ENCODE measurements at regions not wholly inside any gene's neighbourhood (a gene's known extent, or its start where the extent isn't known, plus 50 kb on each side); places are given as distances from the start of the nearest gene placed in this dataset.

GRCh38 chr11:10394229-10395101, 60.6 kb upstream of the AMPD3 start:
- no peaks in the 10 kb centered on the region for H3K36me3 ChIP-seq (ENCODE audit: control insufficient read depth in 2 of 2, insufficient read depth in 2 of 2, low read length in 1 of 2)
- no peak for DNase-seq (ENCODE audit: low read depth in 6 of 9, low spot score in 9 of 9)
- H3K27me3 ChIP-seq (ENCODE audit: control insufficient read depth in 2 of 2, insufficient read depth in 1 of 2, low read length in 1 of 2) = no peaks in the 10 kb centered on the region
- H3K27ac ChIP-seq (ENCODE audit: low read depth in 1 of 2, low read length in 1 of 2) = no peak overlapping the region
- H3K4me3 ChIP-seq (ENCODE audit: low read length in 2 of 2) = no peak overlapping the region
- H3K4me1 ChIP-seq (ENCODE audit: control insufficient read depth in 2 of 2, insufficient read depth in 2 of 2, low read length in 2 of 2) = no peaks in the 10 kb centered on the region
- 97% methylated on average over 13 of the region's 13 CpGs for WGBS
- no peaks in the 10 kb centered on the region for H3K9me3 ChIP-seq (ENCODE audit: control insufficient read depth in 2 of 2, insufficient read depth in 1 of 2, low read length in 1 of 2)

- Histone ChIP-seq H3K36me3 (ENCODE audit: control insufficient read depth in 2 of 2, insufficient read depth in 2 of 2, low read length in 1 of 2) (no peaks in the 10 kb centered on the region), H3K4me1 (ENCODE audit: control insufficient read depth in 2 of 2, insufficient read depth in 2 of 2, low read length in 2 of 2) (no peaks in the 10 kb centered on the region), H3K9me3 (ENCODE audit: control insufficient read depth in 2 of 2, insufficient read depth in 1 of 2, low read length in 1 of 2) (no peaks in the 10 kb centered on the region), H3K27me3 (ENCODE audit: control insufficient read depth in 2 of 2, insufficient read depth in 1 of 2, low read length in 1 of 2) (no peaks in the 10 kb centered on the region), H3K27ac (ENCODE audit: low read depth in 1 of 2, low read length in 1 of 2) (no peak overlapping the region), H3K4me3 (ENCODE audit: low read length in 2 of 2) (no peak overlapping the region)
- WGBS = 94% methylated on average over 6 of the region's 6 CpGs
- DNase-seq (ENCODE audit: low read depth in 6 of 9, low spot score in 9 of 9) = no peak
These were observed 59.7 kb upstream of the AMPD3 start for GRCh38 chr11:10395166-10395897.

GRCh38 chr11:10396771-10397170, 58.3 kb upstream of the AMPD3 start:
- H3K9me3 ChIP-seq (ENCODE audit: control insufficient read depth in 2 of 2, insufficient read depth in 1 of 2, low read length in 1 of 2) = no peaks in the 10 kb centered on the region
- DNase-seq (ENCODE audit: low read depth in 6 of 9, low spot score in 9 of 9) = no peak
- no peaks in the 10 kb centered on the region for H3K27me3 ChIP-seq (ENCODE audit: control insufficient read depth in 2 of 2, insufficient read depth in 1 of 2, low read length in 1 of 2)
- no peak overlapping the region for H3K4me3 ChIP-seq (ENCODE audit: low read length in 2 of 2)
- no peaks in the 10 kb centered on the region for H3K4me1 ChIP-seq (ENCODE audit: control insufficient read depth in 2 of 2, insufficient read depth in 2 of 2, low read length in 2 of 2)
- H3K27ac ChIP-seq (ENCODE audit: low read depth in 1 of 2, low read length in 1 of 2) = no peak overlapping the region
- over 99% methylated on average over 4 of the region's 4 CpGs for WGBS
- H3K36me3 ChIP-seq (ENCODE audit: control insufficient read depth in 2 of 2, insufficient read depth in 2 of 2, low read length in 1 of 2) = no peaks in the 10 kb centered on the region

- WGBS = 91% methylated on average over 7 of the region's 7 CpGs
- no peak for DNase-seq (ENCODE audit: low read depth in 6 of 9, low spot score in 9 of 9)
- no peaks in the 10 kb centered on the region for H3K9me3 ChIP-seq (ENCODE audit: control insufficient read depth in 2 of 2, insufficient read depth in 1 of 2, low read length in 1 of 2)
- H3K27ac ChIP-seq (ENCODE audit: low read depth in 1 of 2, low read length in 1 of 2) = no peak overlapping the region
- no peaks in the 10 kb centered on the region for H3K27me3 ChIP-seq (ENCODE audit: control insufficient read depth in 2 of 2, insufficient read depth in 1 of 2, low read length in 1 of 2)
- H3K36me3 ChIP-seq (ENCODE audit: control insufficient read depth in 2 of 2, insufficient read depth in 2 of 2, low read length in 1 of 2) = no peaks in the 10 kb centered on the region
- no peaks in the 10 kb centered on the region for H3K4me1 ChIP-seq (ENCODE audit: control insufficient read depth in 2 of 2, insufficient read depth in 2 of 2, low read length in 2 of 2)
- H3K4me3 ChIP-seq (ENCODE audit: low read length in 2 of 2) = no peak overlapping the region
These were observed 57.7 kb upstream of the AMPD3 start for GRCh38 chr11:10397226-10397987.

GRCh38 chr11:10398525-10398924, 56.5 kb upstream of the AMPD3 start:
- Histone ChIP-seq H3K27ac (ENCODE audit: low read depth in 1 of 2, low read length in 1 of 2) (no peak overlapping the region), H3K36me3 (ENCODE audit: control insufficient read depth in 2 of 2, insufficient read depth in 2 of 2, low read length in 1 of 2) (no peaks in the 10 kb centered on the region), H3K4me1 (ENCODE audit: control insufficient read depth in 2 of 2, insufficient read depth in 2 of 2, low read length in 2 of 2) (no peaks in the 10 kb centered on the region), H3K9me3 (ENCODE audit: control insufficient read depth in 2 of 2, insufficient read depth in 1 of 2, low read length in 1 of 2) (no peaks in the 10 kb centered on the region), H3K27me3 (ENCODE audit: control insufficient read depth in 2 of 2, insufficient read depth in 1 of 2, low read length in 1 of 2) (no peaks in the 10 kb centered on the region), H3K4me3 (ENCODE audit: low read length in 2 of 2) (no peak overlapping the region)
- 23% methylated on average over 4 of the region's 4 CpGs for whole genome bisulfite sequencing
- no peak for DNase-seq (ENCODE audit: low read depth in 6 of 9, low spot score in 9 of 9)

- DNase-seq (ENCODE audit: low read depth in 6 of 9, low spot score in 9 of 9) = no peak
- no peaks in the 10 kb centered on the region for H3K36me3 ChIP-seq (ENCODE audit: control insufficient read depth in 2 of 2, insufficient read depth in 2 of 2, low read length in 1 of 2)
- 85% methylated on average over 1 of the region's 1 CpG for WGBS
- H3K4me3 ChIP-seq (ENCODE audit: low read length in 2 of 2) = no peak overlapping the region
- no peak overlapping the region for H3K27ac ChIP-seq (ENCODE audit: low read depth in 1 of 2, low read length in 1 of 2)
- no peaks in the 10 kb centered on the region for H3K27me3 ChIP-seq (ENCODE audit: control insufficient read depth in 2 of 2, insufficient read depth in 1 of 2, low read length in 1 of 2)
- no peaks in the 10 kb centered on the region for H3K4me1 ChIP-seq (ENCODE audit: control insufficient read depth in 2 of 2, insufficient read depth in 2 of 2, low read length in 2 of 2)
- H3K9me3 ChIP-seq (ENCODE audit: control insufficient read depth in 2 of 2, insufficient read depth in 1 of 2, low read length in 1 of 2) = no peaks in the 10 kb centered on the region
These were observed 54.2 kb upstream of the AMPD3 start for GRCh38 chr11:10400856-10401255.

GRCh38 chr11:10401256-10401655, 53.8 kb upstream of the AMPD3 start:
- Histone ChIP-seq H3K27ac (ENCODE audit: low read depth in 1 of 2, low read length in 1 of 2) (no peak overlapping the region), H3K4me1 (ENCODE audit: control insufficient read depth in 2 of 2, insufficient read depth in 2 of 2, low read length in 2 of 2) (peaks cover 0 to 1% of the 10 kb centered on the region in 2 donors), H3K4me3 (ENCODE audit: low read length in 2 of 2) (no peak overlapping the region), H3K36me3 (ENCODE audit: control insufficient read depth in 2 of 2, insufficient read depth in 2 of 2, low read length in 1 of 2) (no peaks in the 10 kb centered on the region), H3K9me3 (ENCODE audit: control insufficient read depth in 2 of 2, insufficient read depth in 1 of 2, low read length in 1 of 2) (no peaks in the 10 kb centered on the region), H3K27me3 (ENCODE audit: control insufficient read depth in 2 of 2, insufficient read depth in 1 of 2, low read length in 1 of 2) (no peaks in the 10 kb centered on the region)
- WGBS = 96% methylated on average over 3 of the region's 3 CpGs
- DNase-seq (ENCODE audit: low read depth in 6 of 9, low spot score in 9 of 9) = no peak

GRCh38 chr11:10401696-10402392, 53.2 kb upstream of the AMPD3 start:
- Histone ChIP-seq H3K36me3 (ENCODE audit: control insufficient read depth in 2 of 2, insufficient read depth in 2 of 2, low read length in 1 of 2) (no peaks in the 10 kb centered on the region), H3K4me3 (ENCODE audit: low read length in 2 of 2) (no peak overlapping the region), H3K27ac (ENCODE audit: low read depth in 1 of 2, low read length in 1 of 2) (no peak overlapping the region), H3K27me3 (ENCODE audit: control insufficient read depth in 2 of 2, insufficient read depth in 1 of 2, low read length in 1 of 2) (no peaks in the 10 kb centered on the region), H3K4me1 (ENCODE audit: control insufficient read depth in 2 of 2, insufficient read depth in 2 of 2, low read length in 2 of 2) (peaks cover 0 to 2% of the 10 kb centered on the region in 2 donors), H3K9me3 (ENCODE audit: control insufficient read depth in 2 of 2, insufficient read depth in 1 of 2, low read length in 1 of 2) (no peaks in the 10 kb centered on the region)
- WGBS = 93% methylated on average over 4 of the region's 4 CpGs
- DNase-seq (ENCODE audit: low read depth in 6 of 9, low spot score in 9 of 9) = no peak
